ENCODE measurements at regions not wholly inside any gene's neighbourhood (a gene's known extent, or its start where the extent isn't known, plus 50 kb on each side); places are given as distances from the start of the nearest gene placed in this dataset.
"Not testable (repeated sequence)": the region's sequence is repeated elsewhere in the genome, so short reads cannot be mapped to it uniquely, and the experiment has no call there.

DNA sequence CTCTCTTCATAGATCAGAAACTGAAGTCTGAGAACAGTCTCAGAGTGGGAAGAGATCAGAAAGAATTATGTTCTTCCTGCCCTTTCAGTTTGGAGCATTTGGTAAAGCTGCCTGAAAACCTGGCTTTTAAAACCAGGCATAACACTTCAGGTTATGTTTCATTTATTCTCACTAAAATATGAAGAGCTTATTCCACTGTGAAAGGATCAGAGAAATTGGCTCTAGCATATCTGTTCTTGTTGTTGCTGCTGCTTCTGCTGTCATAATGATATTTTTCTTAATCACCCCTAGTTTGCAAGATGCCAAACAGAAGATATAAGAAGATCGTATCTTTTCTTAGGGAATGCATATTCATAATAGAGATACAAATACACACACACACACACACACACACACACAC, 476.9 kb downstream of the XIRP2 start:
- DNase-seq (ENCODE audit: low read depth in 2 of 2) = no peak

DNA sequence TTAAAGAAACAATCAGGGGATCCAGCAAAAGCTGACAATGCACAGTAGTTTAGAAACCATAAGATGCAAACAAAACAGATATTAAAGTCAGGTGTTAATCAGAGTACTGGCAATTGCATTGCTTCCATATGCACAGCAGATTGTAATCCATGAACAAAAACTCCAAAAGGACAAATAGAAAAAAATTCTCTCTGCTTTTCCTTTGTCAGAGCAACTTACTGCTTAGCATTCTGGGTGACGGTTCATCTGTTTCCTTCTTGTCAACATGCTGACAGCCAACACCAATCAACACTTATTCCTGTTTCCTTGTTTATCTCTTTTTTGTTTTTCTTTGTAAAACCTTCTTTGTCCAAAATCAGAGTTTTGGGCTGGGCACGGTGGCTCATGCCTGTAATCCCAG, 473.1 kb downstream of the XIRP2 start:
- DNase-seq (ENCODE audit: low read depth in 2 of 2) = no peak

GRCh38 chr2:167355821-167356220, 467.5 kb downstream of the XIRP2 start:
- DNase-seq (ENCODE audit: low read depth in 2 of 2) = no peak

DNA sequence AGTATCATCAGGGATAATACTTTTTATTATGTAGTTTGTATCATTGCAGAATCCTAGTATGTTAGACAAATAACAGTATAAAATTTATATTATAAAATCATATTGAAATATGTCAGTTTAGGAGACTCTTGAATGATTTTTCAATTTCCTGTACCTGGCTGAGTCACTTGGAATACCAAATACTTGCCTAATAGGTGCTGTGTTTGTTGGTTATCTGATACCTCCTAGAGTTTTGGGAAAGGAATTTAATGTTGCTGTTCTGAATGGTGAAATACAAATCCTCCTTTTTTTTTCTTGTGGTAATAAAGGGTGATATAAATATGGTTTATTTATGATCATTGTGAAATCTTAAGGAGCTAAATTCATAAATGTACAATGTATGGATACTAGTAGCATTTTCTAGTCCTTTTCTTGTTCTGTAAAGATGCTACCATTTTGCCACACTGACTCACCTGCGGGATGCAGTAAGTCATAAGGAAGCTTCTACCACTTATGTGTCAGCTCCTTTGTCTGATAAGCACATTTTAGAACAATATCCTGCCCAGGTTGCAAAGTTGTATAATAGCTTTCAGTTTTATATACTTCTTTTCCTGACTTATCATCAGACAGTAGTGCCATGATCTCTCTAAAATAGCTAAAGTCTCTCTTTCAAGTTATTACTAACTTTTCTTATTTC, 465.5 kb downstream of the XIRP2 start:
- no peak for DNase-seq (ENCODE audit: low read depth in 2 of 2)

DNA sequence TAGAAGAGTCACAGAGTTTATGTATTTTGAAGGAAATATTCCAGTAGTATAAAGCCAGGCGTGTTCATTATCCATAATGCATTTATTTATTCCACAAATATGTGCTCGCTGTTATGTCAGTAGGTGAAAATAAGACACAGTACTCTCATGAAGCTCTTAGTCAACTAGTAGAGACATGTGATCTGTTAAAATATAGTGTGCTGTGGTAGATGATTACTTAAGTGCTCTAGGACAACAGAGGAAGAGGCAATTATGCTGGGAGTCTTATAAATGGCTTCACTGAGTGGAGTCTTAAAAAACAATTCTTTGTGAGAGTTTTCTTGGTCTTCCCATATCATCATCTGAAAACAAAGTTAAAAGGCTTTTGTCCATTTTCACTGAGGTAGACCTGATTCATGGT, 457.3 kb downstream of the XIRP2 start:
- DNase-seq (ENCODE audit: low read depth in 2 of 2) = no peak

GRCh38 chr2:167342769-167343168, 454.5 kb downstream of the XIRP2 start:
- DNase-seq (ENCODE audit: low read depth in 2 of 2) = no peak

DNA sequence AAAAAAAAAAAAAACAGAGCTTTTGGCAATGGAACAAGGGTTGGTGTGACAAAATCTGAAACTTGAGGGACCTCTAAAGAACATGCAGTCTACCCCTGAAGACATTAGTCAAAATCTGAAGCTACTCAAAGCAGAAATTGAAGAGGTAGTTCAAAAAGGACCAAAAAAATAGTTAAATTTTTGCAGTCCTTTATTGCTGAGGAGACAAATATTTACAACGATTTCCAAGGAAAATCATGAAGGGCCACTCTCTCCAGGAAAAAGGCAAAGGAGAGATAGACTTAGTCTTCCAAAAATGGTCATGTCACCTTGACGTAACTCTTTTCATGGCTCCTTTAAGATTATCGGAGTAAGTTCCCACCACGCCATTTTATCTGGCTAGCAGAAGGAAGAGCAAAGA, 452.0 kb downstream of the XIRP2 start:
- no peak for DNase-seq (ENCODE audit: low read depth in 2 of 2)

DNA sequence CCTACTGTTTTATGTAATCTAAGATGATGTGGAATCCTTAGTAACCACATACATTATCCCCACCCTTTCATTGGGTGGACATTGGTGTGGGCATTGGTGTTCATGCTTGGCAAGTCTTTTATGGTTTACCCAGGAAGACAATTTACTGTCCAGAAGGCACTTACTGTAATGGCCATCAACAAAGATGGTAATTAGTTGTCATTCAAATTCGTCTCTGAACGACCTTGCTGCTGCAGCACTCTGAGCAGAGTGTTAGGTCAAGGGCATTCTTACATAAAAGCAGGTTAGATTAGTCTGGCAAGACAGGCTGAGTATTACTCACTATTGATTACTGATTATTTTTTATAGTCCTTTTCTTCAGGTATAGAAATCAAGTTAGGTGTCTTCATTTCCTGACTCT, 447.9 kb downstream of the XIRP2 start:
- no peak for DNase-seq (ENCODE audit: low read depth in 2 of 2)

DNA sequence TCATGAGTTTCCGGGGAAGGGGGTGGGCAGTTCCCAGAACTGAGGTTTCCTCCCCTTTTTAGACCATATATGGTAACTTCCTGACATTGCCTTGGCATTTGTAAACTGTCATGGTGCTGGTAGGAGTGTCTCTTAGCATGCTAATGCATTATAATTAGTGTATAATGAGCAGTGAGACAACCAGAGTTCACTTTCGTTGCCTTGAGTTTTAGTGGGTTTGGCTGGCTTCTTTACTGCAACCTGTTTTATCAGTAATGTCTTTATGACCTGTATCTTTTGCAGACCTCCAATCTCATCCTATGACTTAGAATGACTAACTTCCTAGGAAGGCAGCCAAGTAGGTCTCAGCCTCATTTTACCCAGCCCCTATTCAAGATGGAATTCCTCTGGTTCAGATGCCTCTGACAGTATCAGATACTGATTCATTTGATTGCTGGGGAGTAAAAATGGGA, 447.3 kb downstream of the XIRP2 start:
- peak in 1 of 2 experiments; percentile 1 for DNase-seq (ENCODE audit: low read depth in 2 of 2)

DNA sequence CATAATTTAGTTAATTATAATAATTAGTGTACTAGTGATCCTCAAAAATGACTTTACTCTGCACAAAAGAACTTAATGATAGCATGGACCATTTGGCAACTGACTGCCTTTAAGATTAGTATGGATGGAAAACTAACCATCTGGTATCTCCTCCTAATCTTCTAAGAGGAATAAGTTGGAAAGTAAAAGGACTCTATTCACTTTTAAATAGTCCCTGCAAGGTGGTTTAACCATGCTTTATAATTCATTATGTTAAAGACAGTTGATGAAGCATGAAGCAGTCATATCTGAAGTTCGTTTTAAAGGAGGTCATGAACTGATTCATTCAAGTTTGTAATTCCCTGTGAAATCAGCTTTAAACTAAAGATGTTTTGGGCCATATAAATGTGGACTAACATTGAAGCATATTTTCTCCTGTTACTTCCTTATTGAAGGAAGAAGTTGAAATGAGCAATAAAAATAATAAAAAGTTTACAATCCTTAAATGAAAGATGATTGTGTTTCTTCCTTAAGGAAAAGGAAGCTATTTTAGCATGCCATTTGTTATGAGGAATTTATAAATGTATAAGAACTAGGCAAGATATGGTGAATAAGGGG, 446.0 kb downstream of the XIRP2 start:
- DNase-seq (ENCODE audit: low read depth in 2 of 2) = no peak

DNA sequence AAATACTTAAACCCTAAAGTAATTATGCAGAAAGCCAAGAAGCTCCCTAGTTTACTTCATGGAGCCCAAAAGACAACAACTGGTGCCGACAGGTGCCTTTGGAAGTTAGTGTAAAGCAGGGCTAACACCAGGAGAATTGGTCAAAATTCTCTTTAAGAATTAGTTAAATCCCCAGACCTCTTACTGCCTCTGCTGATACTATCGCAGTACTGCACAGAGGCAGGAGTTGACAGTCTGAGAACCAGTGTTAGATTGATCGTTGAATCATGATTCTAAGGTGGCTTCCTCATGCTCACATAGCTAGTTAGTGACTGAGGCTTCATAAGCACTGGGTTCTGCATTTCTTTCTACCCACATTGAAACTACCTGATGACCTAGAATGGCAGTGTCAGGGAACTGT, 445.0 kb downstream of the XIRP2 start:
- no peak for DNase-seq (ENCODE audit: low read depth in 2 of 2)

DNA sequence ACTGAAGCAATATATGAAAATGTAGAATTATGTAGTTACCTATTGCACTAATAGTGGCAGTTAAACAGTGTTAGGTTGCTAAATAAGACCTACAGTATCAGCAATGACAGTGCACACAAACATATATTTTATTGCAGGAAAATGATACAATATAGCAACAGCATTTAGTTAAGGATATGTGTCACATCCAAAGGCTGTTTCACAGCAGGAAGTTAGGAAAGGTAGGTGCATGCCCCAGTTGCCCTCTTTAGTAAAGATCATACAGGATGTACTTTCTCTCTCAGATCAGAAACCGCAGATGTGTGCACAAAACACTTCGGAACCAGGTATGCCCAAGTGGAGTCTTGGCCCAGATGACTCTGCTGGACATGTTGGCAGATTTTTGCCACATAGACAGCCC, 444.1 kb downstream of the XIRP2 start:
- no peak for DNase-seq (ENCODE audit: low read depth in 2 of 2)

DNA sequence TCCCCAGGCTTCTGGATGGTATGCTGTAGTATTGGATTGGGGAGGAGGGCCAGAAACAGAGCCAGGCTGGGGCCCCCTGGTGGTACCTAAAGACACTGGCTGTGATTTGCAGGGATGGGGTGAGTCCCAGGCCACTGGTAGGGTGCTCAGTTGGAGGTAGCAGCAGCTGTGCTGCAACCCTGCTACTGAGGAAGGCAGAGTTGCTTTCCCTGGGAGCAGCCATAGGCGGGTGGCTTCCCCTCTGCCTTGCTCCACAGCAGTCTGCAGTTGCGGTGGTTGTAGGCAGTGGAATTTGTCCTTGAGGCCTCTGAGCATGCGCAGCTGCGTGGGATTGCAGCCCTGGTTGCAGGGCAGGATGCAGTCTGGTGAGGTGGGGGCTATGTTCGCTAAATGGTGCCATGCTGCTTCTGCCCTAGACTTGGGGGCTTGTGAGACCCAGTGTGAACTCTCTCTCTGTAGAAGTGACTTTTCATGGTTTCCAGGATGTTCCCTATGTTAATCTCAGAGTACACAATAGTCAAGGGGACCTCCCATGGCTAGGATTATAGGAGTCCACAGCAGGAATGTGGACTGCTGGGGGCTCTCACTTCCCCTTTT, 443.5 kb downstream of the XIRP2 start:
- no peak for DNase-seq (ENCODE audit: low read depth in 2 of 2)

GRCh38 chr2:167328808-167329207, 440.5 kb downstream of the XIRP2 start:
- DNase-seq (ENCODE audit: low read depth in 2 of 2) = not testable (repeated sequence)

- no peak for DNase-seq (ENCODE audit: low read depth in 2 of 2)
These were observed 434.5 kb downstream of the XIRP2 start for GRCh38 chr2:167322795-167323194.

DNA sequence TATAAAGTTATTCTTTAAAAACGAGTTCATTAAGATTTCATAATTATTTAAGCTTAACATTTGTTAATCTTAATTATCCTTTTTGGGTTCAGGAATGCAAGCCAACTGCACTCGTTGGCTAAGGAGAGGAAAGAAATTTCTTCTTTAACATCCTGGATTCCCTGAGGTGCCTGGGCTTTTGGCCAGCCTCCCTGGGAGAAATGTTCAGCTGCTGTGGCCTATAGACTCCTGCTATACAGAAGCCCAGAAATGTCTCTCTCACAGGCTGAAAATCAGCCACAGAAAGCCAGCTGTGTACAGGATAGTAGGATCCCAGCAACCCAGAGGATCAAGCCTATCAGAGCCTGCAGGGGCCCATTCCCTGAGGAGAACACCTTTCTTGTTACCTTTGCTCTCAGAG, 430.3 kb downstream of the XIRP2 start:
- DNase-seq (ENCODE audit: low read depth in 2 of 2) = no peak

- no peak for DNase-seq (ENCODE audit: low read depth in 2 of 2)
These were observed 422.2 kb downstream of the XIRP2 start for GRCh38 chr2:167310442-167310841.

Measured in fibroblast of skin of left quadriceps (primary cell).